CD4-positive, alpha-beta T cell treated with Interleukin-2 at 100 ng/mL for 4 hours (primary cell): ENCODE measurements at regions not wholly inside any gene's neighbourhood (a gene's known extent, or its start where the extent isn't known, plus 50 kb on each side); places are given as distances from the start of the nearest gene placed in this dataset.
"Not testable (repeated sequence)": the region's sequence is repeated elsewhere in the genome, so short reads cannot be mapped to it uniquely, and the experiment has no call there.

Source experiments
- DNase-seq: peaks from one replicate; pipeline ENCODE4 v3.0.0-alpha.2; 2020; ENCODE audit warnings: low spot score

DNA sequence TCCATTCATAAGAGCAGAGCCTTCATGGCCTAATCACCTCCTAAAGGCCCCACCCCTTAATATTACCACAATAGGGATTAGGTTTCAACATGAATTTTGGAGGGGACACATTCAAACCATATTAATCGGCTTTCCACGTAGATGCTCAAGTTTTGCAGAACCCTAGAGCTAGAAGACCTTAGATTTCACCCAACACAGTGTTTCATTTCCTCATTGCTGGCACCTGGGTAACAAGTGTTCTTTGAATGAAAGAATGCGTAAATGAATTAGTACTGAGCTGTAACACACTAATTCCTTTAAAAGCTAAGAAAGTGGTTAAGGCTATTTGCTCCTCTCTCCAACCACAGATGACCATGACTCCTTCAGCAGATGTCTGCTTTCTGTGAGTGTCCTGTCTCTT, 252.5 kb downstream of the SMAD2 start:
- no peak for DNase-seq

DNA sequence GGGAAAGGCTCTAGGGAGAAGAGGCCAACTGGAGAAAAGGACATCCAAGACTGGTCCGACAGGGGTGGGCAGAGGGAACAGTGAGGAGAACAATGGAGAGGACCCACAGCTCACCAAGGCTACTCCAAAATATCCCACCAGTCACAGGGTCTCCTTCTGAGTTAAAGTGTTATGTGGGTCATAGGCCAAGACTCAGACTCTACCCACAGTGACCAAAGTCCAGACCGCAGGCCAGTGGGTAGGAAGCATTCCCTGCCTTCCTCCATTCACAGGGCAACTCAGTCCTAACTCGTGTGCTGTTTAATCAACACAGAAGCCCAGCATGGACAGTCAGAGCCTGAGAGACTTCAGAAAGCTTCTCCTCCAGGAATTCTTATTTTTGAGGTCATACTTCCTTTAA, 260.6 kb downstream of the SMAD2 start:
- no peak for DNase-seq

DNA sequence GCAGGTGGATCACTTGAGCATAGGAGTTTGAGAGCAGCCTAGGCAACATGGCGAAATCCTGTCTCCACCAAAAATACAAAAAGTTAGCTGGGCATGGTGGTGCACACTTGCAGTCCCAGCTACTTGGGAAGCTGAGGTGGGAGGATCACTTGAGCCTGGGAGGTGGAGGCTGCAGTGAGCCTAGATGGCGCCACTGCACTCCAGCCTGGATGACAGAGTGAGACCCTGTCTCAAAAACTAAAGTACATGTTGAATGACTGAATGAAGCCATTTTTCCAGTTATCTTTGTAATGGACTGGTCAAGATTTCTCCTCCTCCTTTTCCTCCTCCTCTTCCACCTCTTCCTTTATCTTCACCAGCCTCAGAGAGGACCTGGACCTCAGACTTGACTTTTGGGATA, 272.0 kb downstream of the SMAD2 start:
- no peak for DNase-seq

DNA sequence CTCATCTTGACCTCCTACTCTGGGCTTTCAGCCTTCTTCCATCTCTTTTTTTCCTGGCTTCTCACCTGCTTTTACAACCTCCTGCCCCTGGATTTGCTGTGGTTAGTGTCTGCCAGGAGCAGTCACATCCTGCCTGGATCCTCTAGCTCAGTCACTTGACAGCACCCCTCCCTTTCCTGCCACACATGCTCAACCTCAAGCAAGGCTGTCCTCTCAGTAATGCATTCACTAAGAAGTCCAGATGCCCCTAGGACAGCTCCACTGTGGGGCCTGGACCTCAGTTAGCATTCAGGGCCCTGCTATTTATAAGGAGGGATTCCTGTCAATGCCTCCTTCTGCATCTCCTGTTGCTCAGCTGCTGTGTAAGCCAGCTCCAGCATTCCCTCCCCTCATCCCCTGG, 275.5 kb downstream of the SMAD2 start:
- no peak for DNase-seq

DNA sequence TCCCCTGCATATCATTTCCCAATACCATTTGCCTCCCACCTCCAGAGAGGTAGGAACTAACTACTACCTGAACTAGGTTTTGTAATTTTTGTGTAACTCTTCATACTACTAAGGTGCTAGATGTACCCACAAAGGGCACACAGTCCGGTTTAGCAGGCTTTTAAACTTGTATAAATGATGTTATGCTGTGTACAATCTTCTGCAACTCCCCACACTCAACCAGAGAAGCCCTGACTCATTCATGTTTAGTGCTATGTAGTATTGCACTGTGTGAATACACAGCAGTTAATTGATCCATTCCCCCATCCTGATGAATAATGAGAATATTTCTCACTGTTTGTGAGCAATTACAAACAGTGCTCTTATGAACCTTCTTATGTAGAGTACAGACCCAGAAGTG, 285.6 kb downstream of the SMAD2 start:
- DNase-seq, result no peak

DNA sequence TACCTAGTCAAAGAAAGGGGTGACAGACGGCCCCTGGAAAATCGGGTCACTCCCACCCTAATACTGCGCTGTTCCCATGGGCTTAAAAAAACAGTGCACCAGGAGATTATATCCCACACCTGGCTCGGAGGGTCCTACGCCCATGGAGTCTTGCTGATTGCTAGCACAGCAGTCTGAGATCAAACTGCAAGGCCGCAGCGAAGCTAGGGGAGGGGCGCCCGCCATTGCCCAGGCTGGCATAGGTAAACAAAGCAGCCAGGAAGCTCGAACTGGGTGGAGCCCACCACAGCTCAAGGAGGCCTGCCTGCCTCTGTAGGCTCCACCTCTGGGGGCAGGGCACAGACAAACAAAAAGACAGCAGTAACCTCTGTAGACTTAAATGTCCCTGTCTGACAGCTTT, 292.9 kb downstream of the SMAD2 start:
- not testable (repeated sequence) for DNase-seq

DNA sequence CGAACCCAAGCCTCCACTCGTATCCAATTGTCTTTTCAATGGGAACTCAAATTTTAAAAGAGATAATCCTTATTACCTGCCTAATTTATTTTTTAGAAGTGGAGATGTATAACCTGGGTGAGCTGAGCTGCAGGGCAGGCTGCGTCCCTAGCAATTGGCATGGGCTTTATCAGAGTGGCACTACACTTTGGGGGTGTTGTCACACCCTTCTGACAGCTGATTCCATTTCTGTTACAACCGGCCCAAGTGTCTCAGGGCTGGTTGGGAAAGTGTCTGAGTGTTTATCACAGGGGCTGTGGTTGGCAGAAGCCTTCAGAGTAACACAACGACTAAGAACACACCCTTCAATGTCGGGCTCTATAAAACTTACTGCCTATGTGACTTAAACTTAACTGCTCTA, 295.0 kb downstream of the SMAD2 start:
- no peak for DNase-seq

DNA sequence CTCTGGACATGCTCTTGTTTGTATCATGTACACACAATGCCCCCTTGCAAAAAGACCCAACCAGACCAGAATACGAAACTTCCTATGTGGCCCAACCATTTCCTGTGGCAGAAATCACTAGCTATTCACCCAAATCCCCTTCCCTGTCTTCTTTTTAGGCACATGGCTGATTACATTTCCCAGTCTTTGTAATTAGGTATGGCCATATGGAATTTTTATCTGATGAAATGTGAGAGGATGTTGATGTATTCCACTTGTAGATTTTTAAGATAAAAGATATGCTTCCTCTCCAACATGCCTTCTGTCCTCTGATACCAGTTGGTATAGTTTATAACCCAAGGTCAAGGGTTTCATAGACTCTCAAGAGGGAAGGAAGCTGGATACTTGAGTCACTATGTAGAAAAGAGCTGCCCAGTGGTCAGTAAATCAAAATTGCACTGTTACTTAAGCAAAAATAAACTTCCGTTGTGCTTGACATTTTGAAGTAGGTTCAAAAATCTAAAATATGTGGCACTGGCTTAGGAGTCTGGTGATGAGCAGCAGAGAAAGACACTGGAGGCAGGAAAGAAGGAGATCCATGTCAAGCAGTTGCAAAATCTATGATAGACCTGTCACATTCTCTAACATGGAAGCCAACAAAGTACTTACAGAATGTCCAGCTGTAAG, 297.4 kb downstream of the SMAD2 start:
- no peak for DNase-seq

DNA sequence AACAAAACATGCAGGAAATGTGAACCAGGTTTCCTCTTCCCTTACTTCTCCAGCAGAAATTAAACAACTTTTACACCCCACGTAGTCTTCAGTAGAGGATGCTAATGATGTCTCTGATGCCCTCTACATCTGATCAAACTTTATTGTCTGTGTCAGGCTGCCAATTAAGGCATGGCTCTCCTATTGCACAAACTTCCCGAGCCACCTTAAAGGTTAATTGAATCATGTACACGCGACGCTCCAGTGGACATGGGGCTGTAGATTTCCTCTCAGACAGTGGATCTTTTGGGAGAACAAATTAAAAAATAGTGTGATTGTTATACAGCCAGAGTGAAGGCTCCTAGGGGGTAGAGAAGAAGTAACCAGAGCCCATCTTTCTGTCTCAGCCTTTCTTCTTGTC, 301.6 kb downstream of the SMAD2 start:
- no peak for DNase-seq

DNA sequence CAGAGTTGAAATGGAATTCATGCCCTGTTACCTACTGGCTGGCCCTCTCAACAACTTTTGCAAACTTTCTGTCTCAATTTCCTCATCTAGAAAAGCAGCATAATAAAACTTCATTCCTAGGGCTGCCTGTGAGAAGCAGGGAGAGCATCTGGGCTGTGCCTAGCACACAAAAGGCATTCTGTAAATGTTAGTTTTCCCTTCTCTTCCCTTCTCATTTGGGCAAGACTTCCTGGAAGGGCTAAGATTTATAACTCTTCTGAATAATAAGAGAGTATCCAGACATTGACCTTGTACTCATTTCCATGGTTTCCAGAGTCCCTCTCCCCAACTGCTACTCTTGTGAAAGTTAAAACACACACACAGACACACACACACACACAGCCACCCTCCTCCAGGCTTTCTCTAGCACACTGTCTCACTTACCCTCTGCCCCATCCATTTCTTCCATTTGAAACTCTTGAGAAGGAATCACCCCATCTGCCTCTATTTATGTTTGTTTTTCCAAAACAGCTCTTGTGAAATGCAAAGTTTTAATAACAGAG, 302.1 kb downstream of the SMAD2 start:
- no peak for DNase-seq

DNA sequence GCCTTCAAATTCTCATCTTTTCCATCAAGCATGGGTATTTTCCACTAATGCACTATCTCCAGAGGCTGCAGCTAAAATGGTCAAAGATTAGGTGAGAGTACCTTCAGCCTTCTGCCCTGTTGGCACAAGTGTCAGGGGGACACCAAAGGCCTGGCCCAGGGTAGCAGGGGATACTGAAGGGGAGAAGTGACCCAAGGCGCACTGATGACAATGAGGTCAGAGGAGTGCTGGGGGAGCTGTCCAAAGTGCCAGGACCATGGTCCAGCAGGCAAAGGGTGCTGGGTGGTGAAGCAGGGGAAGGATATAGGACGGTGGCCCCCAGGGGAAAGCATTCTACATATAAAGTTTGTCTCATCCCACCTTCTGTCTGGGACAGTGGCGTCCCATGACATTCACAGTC, 303.4 kb downstream of the SMAD2 start:
- no peak for DNase-seq

DNA sequence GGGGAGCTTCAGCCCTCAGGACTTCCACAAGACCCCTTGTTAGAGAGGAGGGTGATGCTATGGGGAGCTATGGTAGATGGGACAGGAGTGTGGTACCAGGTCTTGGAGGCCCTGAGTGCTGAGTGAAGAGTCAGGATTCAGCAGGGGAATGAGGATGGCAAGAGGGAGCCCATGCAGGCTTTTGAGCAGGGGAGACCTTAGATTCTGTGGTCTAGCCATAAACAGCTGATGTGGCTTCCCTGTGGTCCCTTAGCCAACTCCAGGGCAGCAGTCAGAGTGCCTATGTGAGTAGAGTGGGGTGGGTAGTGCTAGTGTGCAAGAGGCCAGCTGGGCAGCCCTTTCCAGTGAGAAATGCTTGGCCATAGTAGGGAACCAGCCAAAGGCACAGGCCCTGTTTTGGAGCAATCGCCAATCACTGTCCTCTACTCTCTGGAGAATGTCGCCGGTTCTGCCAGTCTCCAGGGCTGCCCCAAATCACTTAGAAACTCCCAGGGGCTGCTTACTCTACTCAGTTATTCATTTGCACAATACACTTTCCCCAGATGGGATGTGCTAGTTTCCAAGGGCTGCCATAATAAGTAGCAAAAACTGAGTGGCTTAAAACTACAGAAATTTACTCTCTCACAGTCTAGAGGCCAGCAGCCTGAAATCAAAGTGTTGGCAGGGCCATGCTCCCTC, 310.5 kb downstream of the SMAD2 start:
- no peak for DNase-seq

DNA sequence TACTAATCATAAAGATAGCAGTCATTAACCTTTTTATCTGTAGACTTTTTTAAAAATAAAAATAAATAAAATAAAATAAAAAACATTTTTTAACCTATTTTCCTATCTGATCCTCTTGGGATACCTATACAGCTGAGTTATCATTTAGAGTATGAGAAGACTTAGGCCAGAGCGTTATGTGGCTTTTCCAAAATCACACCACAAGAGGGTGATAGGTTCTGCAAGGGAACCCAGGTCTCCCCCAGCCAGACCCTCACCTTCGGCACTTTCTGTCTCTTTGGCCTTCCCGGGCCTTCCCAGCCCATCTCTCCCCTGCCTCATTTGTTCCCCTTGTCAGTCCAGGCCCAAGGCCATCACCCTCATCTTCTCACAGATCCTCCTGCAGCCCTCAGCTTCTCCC, 311.7 kb downstream of the SMAD2 start:
- DNase-seq, result no peak

DNA sequence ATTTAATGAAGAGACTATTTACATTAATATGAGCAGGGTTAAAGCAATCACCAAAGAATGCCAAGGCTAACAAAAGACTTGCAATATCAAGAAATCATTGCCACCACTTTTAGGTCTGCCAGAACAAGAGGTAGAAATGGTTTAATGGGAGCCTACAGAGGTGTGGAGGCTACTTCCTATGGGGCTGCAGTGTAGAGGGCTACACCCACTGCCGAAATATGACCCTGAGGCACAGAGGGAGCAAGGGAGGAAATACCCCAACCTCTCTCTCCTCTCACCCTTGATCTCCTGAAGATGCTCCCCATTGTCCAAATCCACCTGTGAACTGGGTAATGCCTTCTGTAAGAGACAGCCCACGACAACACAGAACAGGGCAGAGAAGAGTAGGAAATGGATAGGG, 315.4 kb downstream of the SMAD2 start:
- no peak for DNase-seq

DNA sequence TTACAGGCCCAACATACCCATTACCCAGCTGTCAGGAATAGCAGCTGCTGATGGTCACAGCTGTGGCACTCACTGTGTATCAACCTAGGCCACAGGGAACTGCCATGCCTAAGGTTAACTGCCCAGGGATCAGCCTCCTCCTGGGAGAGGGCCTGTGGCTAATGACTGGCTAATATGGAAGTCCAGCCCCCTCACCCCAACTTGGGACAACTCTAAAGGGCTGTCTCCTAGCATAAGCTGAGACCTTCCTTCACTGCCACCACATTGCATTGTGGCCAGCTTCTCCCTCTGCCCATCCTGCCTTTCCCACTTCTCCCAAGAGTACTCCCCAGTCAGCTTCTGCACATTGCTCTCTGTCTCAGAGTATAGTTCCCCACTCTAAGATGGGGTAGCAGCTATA, 316.5 kb downstream of the SMAD2 start:
- no peak for DNase-seq

DNA sequence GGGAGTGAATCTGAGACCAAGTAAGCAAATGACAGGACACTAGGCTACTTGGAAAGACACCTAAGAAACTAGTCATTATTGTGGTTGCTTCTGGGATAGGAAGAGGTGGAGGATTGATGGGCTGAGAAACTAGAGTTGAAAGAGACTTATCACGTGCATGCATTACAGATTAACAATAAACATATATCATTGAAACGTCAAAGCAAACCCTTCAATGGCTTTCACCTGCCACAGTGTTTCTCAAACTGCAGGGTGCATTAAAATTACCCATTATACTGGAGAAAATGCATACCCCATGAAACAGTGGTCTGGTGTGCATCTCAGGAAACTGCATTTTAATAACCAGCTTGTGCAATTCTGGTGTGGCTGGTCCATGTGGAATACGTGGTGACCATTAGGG, 318.8 kb downstream of the SMAD2 start:
- DNase-seq, result no peak

DNA sequence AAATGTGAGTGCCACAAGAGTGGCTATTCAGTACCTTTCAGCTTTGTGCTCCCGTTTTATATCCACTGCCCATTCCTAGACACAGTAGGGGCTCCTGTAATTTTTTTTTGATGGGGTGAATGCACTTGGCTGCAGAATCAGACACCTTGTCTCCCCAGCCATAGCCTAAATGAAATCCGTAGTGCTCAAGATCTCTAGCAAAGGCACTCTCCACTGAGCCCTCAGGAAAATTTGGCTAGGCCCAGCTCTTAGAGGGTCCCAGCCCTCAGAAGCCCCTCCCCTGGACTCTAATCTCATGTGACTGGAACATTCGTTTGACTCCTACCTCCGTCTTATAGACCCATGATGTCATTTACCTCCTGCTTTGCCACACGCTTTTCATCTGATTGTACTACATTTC, 323.9 kb downstream of the SMAD2 start:
- DNase-seq, result no peak

DNA sequence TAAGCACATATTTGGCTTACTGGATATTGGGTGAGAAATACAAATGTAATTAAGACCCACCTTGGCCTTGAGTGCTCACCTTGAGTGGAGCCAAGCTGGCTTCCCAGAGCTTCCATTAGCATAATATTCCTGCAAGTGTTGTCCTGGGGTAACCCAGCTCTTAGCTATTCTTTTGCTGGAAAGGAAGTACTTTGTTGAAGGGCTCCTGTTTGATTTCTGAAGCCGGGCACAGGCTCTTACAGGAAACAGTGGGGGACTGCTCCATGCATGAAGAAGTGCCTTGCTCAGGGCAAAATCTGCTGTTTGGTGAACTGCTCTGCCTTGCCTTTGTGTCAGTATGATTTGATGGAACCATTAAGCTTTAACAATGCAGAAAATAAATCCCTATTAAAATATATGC, 325.4 kb downstream of the SMAD2 start:
- DNase-seq, result no peak

DNA sequence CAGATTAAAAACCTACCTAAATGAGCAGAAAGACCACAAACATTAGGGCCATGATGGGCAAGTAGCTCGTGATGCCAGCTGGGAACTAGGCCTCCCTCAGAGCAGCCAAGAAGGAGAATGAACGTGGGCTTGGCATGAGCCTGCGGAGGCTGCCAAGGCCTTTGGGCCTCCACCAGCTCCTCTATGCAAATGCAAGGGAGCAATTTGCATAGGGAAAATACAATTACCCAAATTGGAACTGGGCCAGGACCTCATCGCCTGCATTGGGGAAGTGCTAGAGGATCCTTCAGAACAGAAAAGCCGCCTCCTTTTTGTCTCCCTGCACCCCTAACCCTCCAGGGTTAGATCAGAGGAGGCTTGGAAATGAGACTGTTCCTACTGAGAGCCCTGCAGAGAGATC, 326.4 kb downstream of the SMAD2 start:
- DNase-seq, result no peak

DNA sequence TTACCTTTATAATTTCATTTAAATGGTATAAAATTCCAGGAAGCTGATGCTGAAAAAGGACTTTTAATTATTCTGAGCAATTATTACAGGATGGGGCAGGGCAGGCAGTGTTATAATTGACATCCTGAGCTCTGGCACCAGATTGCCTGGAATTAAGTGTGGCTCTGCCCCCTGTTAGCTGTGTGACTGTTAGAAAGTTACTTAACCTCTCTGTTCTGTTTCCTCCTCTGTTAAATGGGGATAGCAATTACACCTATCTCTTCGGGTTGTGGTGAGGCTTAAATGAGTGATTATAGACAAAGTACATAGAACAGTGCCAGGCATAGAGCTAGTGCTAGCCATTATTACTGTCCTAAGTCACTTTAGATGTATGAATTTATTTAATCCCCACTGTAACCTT, 327.3 kb downstream of the SMAD2 start:
- no peak for DNase-seq

DNA sequence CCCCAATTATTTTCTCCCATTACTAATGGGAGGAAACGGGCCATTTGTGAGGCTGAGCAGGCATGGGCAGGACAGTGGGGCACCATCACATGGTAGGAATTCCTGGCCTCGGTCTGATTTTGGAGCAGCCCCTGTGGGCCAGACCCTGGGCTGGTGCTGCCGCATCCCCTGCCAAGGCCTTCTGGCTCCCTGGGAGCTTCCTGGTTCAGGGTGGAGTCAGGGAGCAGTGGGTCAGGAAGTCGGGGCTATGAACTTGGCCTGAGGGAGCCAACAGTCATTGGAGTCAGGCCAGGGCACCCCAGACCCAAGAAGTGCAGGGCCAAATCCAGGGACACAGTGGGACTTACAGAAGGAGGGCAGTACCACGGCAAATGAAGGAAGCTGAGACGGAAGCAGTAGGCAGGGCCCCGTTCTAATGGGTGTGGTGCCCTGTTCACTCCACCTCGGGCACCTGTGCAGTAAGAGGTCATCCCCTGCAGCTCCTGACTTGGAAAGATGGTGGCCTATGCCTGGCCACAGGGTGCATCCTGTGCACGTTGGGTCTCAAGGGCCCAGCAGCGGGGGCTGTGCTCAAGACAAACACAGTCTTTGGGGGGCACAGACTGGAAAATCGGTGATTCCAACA, 328.1 kb downstream of the SMAD2 start:
- DNase-seq, result no peak

DNA sequence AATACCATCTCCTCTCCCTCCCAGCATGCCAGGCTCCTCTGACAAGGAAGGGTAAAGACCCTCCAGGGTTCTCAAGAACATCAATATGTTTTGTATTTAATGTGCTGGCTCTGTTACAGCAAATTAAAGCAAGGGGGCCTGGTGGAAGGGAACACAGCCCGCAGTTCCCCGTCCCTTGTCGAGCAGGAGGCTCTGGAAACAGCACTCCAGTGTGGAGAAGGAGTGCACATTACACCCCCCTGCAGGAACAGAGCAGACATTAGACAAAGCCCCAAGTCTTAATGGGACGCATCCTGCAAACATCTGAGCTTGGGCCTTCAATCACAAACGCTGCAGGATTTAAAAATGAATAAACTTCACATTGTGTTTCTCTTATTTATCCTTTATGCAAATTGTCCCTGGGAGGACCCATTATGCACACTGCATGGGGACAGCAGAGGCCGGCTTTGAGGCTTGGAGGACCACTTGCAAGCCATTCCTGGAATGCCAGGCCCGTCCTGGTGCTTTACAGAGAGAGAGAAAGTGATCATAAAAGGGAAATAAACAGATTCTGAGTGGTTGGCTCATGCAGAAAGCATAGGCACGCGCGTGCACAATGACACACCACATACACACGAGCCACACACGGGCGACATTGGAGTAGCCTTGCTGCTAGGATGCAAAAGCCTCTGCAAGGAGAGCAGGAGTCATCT, 328.7 kb downstream of the SMAD2 start:
- DNase-seq, result no peak
